ENCODE measurements at regions not wholly inside any gene's neighbourhood (a gene's known extent, or its start where the extent isn't known, plus 50 kb on each side); places are given as distances from the start of the nearest gene placed in this dataset.

DNA sequence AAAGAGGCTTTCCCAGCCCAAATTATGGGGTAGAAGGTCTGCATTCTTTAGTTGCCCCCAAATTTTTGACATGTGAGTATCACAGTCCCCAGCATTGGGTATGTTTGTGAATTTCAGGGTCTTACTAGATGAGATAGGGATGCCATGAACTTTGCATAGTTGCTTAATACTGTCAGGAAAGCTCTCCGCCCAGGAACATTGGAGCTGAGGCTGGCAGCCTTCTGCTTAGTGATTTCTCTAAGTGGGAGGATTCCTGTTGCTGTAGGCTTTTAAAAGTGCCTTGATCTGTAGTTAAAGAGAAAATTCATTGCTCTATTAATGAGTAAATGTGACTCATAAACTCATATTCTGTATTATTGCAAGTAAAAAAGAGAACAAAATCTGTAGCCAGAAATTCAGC lies 206.9 kb downstream of the CAVIN4 start:
- H3K27me3 ChIP-seq (ENCODE audit: insufficient read depth): no peaks in the 10 kb centered on the region
- H3K9me2 ChIP-seq: no peaks in the 10 kb centered on the region
- no peak overlapping the region for H3K9ac ChIP-seq
- no peak for DNase-seq
- no peak overlapping the region for H3K4me3 ChIP-seq (ENCODE audit: low read depth in 2 of 2, low read length in 1 of 2)
- no peaks in the 10 kb centered on the region for H3K4me1 ChIP-seq (ENCODE audit: control insufficient read depth in 1 of 2, insufficient read depth in 2 of 2, low read depth in 1 of 2, low read length in 1 of 2)
- H3F3A ChIP-seq (replicated peaks; ENCODE audit: insufficient read depth): no peaks in the 10 kb centered on the region
- H2AFZ ChIP-seq (ENCODE audit: low read depth): no peak overlapping the region
- no peaks in the 10 kb centered on the region for H3K36me3 ChIP-seq (replicated peaks in 1 of 2; ENCODE audit: control insufficient read depth in 1 of 2, insufficient read depth in 2 of 2, low read length in 1 of 2)
- ChIA-PET POLR2A (no interaction called here), CTCF (interaction anchor here (0.8 kb wide), 1 partner anchor 71 kb away, joined by 3 read pairs; no protein-coding TSS in a partner anchor)
- no peak overlapping the region for H3K27ac ChIP-seq (ENCODE audit: low read depth in 2 of 2, low read length in 1 of 2)
- WGBS (ENCODE audit: low lambda C conversion rate): 0% methylated on average over 1 of the region's 1 CpG
- H3K9me3 ChIP-seq: no peaks in the 10 kb centered on the region
- H3K79me2 ChIP-seq (ENCODE audit: insufficient read depth): no peaks in the 10 kb centered on the region
- no peak overlapping the region for H3K4me2 ChIP-seq
- TF ChIP-seq NFIC (IDR thresholded peaks at IDR 0.05; ENCODE audit: borderline replicate concordance) (no peak), SIN3A (IDR thresholded peaks at IDR 0.05; ENCODE audit: borderline replicate concordance, low read depth, low read length) (no peak), NRF1 (IDR thresholded peaks at IDR 0.05; ENCODE audit: low read depth, low read length) (no peak), EP300 (IDR thresholded peaks at IDR 0.05; ENCODE audit: borderline replicate concordance in 1 of 2, low read depth in 1 of 2, low read length in 1 of 2) (no peak), RAD21 (IDR thresholded peaks at IDR 0.05; ENCODE audit: low read length) (no peak), RCOR1 (IDR thresholded peaks at IDR 0.05; ENCODE audit: low read length) (no peak), FOXM1 (IDR thresholded peaks at IDR 0.05; ENCODE audit: low read depth) (no peak), EZH2phosphoT487 (IDR thresholded peaks at IDR 0.05; ENCODE audit: borderline replicate concordance, low read depth) (no peak), MXI1 (IDR thresholded peaks at IDR 0.05; ENCODE audit: low read depth, low read length) (no peak), CHD2 (IDR thresholded peaks at IDR 0.05; ENCODE audit: low read length, partially characterized antibody) (no peak), YY1 (IDR thresholded peaks at IDR 0.05; ENCODE audit: low read depth) (no peak), JUND (IDR thresholded peaks at IDR 0.05) (no peak), TAF1 (IDR thresholded peaks at IDR 0.05; ENCODE audit: borderline replicate concordance, low read depth, low read length) (no peak), ELF1 (IDR thresholded peaks at IDR 0.05) (no peak), SMC3 (IDR thresholded peaks at IDR 0.05; ENCODE audit: low read depth, low read length) (no peak)
- TF ChIP-seq, protein P1, sequence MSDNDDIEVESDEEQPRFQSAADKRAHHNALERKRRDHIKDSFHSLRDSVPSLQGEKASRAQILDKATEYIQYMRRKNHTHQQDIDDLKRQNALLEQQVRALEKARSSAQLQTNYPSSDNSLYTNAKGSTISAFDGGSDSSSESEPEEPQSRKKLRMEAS (IDR thresholded peaks at IDR 0.05; ENCODE audit: low read depth): no peak
- TF ChIP-seq, protein P2, sequence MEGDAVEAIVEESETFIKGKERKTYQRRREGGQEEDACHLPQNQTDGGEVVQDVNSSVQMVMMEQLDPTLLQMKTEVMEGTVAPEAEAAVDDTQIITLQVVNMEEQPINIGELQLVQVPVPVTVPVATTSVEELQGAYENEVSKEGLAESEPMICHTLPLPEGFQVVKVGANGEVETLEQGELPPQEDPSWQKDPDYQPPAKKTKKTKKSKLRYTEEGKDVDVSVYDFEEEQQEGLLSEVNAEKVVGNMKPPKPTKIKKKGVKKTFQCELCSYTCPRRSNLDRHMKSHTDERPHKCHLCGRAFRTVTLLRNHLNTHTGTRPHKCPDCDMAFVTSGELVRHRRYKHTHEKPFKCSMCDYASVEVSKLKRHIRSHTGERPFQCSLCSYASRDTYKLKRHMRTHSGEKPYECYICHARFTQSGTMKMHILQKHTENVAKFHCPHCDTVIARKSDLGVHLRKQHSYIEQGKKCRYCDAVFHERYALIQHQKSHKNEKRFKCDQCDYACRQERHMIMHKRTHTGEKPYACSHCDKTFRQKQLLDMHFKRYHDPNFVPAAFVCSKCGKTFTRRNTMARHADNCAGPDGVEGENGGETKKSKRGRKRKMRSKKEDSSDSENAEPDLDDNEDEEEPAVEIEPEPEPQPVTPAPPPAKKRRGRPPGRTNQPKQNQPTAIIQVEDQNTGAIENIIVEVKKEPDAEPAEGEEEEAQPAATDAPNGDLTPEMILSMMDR (IDR thresholded peaks at IDR 0.05): no peak
- TF ChIP-seq, protein P3, sequence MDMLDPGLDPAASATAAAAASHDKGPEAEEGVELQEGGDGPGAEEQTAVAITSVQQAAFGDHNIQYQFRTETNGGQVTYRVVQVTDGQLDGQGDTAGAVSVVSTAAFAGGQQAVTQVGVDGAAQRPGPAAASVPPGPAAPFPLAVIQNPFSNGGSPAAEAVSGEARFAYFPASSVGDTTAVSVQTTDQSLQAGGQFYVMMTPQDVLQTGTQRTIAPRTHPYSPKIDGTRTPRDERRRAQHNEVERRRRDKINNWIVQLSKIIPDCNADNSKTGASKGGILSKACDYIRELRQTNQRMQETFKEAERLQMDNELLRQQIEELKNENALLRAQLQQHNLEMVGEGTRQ (IDR thresholded peaks at IDR 0.05; ENCODE audit: borderline replicate concordance, low read depth, low read length): no peak
- TF ChIP-seq, protein P4, sequence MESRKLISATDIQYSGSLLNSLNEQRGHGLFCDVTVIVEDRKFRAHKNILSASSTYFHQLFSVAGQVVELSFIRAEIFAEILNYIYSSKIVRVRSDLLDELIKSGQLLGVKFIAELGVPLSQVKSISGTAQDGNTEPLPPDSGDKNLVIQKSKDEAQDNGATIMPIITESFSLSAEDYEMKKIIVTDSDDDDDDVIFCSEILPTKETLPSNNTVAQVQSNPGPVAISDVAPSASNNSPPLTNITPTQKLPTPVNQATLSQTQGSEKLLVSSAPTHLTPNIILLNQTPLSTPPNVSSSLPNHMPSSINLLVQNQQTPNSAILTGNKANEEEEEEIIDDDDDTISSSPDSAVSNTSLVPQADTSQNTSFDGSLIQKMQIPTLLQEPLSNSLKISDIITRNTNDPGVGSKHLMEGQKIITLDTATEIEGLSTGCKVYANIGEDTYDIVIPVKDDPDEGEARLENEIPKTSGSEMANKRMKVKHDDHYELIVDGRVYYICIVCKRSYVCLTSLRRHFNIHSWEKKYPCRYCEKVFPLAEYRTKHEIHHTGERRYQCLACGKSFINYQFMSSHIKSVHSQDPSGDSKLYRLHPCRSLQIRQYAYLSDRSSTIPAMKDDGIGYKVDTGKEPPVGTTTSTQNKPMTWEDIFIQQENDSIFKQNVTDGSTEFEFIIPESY (IDR thresholded peaks at IDR 0.05; ENCODE audit: borderline replicate concordance, low read depth): no peak
- TF ChIP-seq, protein P5, sequence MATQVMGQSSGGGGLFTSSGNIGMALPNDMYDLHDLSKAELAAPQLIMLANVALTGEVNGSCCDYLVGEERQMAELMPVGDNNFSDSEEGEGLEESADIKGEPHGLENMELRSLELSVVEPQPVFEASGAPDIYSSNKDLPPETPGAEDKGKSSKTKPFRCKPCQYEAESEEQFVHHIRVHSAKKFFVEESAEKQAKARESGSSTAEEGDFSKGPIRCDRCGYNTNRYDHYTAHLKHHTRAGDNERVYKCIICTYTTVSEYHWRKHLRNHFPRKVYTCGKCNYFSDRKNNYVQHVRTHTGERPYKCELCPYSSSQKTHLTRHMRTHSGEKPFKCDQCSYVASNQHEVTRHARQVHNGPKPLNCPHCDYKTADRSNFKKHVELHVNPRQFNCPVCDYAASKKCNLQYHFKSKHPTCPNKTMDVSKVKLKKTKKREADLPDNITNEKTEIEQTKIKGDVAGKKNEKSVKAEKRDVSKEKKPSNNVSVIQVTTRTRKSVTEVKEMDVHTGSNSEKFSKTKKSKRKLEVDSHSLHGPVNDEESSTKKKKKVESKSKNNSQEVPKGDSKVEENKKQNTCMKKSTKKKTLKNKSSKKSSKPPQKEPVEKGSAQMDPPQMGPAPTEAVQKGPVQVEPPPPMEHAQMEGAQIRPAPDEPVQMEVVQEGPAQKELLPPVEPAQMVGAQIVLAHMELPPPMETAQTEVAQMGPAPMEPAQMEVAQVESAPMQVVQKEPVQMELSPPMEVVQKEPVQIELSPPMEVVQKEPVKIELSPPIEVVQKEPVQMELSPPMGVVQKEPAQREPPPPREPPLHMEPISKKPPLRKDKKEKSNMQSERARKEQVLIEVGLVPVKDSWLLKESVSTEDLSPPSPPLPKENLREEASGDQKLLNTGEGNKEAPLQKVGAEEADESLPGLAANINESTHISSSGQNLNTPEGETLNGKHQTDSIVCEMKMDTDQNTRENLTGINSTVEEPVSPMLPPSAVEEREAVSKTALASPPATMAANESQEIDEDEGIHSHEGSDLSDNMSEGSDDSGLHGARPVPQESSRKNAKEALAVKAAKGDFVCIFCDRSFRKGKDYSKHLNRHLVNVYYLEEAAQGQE (IDR thresholded peaks at IDR 0.05; ENCODE audit: low read depth, low read length): no peak
- no peaks in the 10 kb centered on the region for H4K20me1 ChIP-seq (ENCODE audit: insufficient read depth)

Data from SK-N-SH (cell line).